OCI-LY7 (cell line): ENCODE measurements at regions not wholly inside any gene's neighbourhood (a gene's known extent, or its start where the extent isn't known, plus 50 kb on each side); places are given as distances from the start of the nearest gene placed in this dataset.

Source experiments
- BruUV-seq: library from RNA; stranded (reverse); fragments of 400-500 nt; replicated peaks from 2 replicates; lab custom pipeline; 2021; lab: Mats Ljungman, UMichigan
- CTCF ChIA-PET: fragments of 300-600 bp; sonication (Branson Sonifier 250); formaldehyde crosslinking; loops from one replicate; lab custom pipeline; 2022; ENCODE audit warnings: antibody characterized with exemption; ENCODE audit not compliant: unreplicated experiment; lab: Charles Lee
- POLR2A ChIA-PET: fragments of 300-600 bp; sonication (Branson Sonifier 250); formaldehyde crosslinking; loops from one replicate; lab custom pipeline; 2022; ENCODE audit warnings: antibody characterized with exemption; lab: Charles Lee
- DNase-seq: peaks from one replicate; pipeline ENCODE4 v3.0.0-alpha.2; 2015; ENCODE audit warnings: low spot score
- H2AFZ ChIP-seq: fragments of 200-600 bp; sonication (generic), shearing (Covaris generic); 2 replicates; pipeline ENCODE4 v1.6.1; 2014; ENCODE audit warnings: mild to moderate bottlenecking, antibody characterized with exemption, low read length, moderate library complexity
- H3K27ac ChIP-seq: fragments of 200-600 bp; sonication (generic); 2 replicates; pipeline ENCODE4 v1.5.1; 2014; ENCODE audit warnings: mixed run types, low read depth, mild to moderate bottlenecking, moderate library complexity, low read length, inconsistent platforms; ENCODE audit not compliant: poor library complexity, severe bottlenecking
- H3K36me3 ChIP-seq: fragments of 200-600 bp; sonication (generic); 2 replicates; pipeline ENCODE4 v1.6.1; 2014; ENCODE audit warnings: mild to moderate bottlenecking, antibody characterized with exemption, low read length, moderate library complexity, mixed read lengths; ENCODE audit not compliant: insufficient read depth
- H3K4me1 ChIP-seq: fragments of 200-600 bp; sonication (generic); 2 replicates; pipeline ENCODE4 v1.5.1; 2014; ENCODE audit warnings: mild to moderate bottlenecking, low read length; ENCODE audit not compliant: insufficient read depth, poor library complexity, severe bottlenecking
- H3K4me2 ChIP-seq: fragments of 200-600 bp; sonication (generic); 2 replicates; pipeline ENCODE4 v1.6.1; 2014; ENCODE audit warnings: mild to moderate bottlenecking, low read length
- H3K4me3 ChIP-seq: fragments of 200-600 bp; sonication (generic); 2 replicates; pipeline ENCODE4 v1.5.1; 2014; ENCODE audit warnings: mild to moderate bottlenecking, low read depth, low read length; ENCODE audit not compliant: poor library complexity, severe bottlenecking
- H3K79me2 ChIP-seq: fragments of 200-600 bp; sonication (generic); 2 replicates; pipeline ENCODE4 v1.6.1; 2016; ENCODE audit warnings: low read depth, mild to moderate bottlenecking, low read length, moderate library complexity, mixed read lengths; ENCODE audit not compliant: insufficient read depth
- H3K9me2 ChIP-seq: fragments of 200-600 bp; sonication (generic); 2 replicates; pipeline ENCODE4 v1.6.1; 2016; ENCODE audit warnings: mild to moderate bottlenecking, low read length, mixed read lengths; ENCODE audit not compliant: insufficient read depth
- H3K9me3 ChIP-seq: fragments of 200-600 bp; sonication (generic); 2 replicates; pipeline ENCODE4 v1.6.1; 2014; ENCODE audit warnings: mild to moderate bottlenecking, mixed run types, low read length, mixed read lengths
- H4K20me1 ChIP-seq: fragments of 200-600 bp; sonication (generic); 2 replicates; pipeline ENCODE4 v1.6.1; 2014; ENCODE audit warnings: mild to moderate bottlenecking, antibody characterized with exemption, low read length, moderate library complexity, mixed read lengths; ENCODE audit not compliant: insufficient read depth
- EZH2phosphoT487 ChIP-seq: fragments of 200-600 bp; sonication (generic); IDR thresholded peaks from 2 replicates; pipeline ENCODE4 v1.6.1; 2018; ENCODE audit warnings: low read depth, borderline replicate concordance, mild to moderate bottlenecking, mixed run types, antibody characterized with exemption, low read length, moderate library complexity, mixed read lengths
- intact Hi-C: fragments of 100-400 bp; cut with micrococcal nuclease; formaldehyde crosslinking; loops from one replicate; pipeline ENCODE4 v1.10.0; 2022; ENCODE audit not compliant: unreplicated experiment
- TF ChIP-seq, protein P1 (sequence below): fragments of 200-600 bp; sonication (generic); conservative IDR thresholded peaks from 2 replicates; pipeline ENCODE4 v1.5.1; 2014; ENCODE audit warnings: mild to moderate bottlenecking, antibody characterized with exemption, low read length, moderate library complexity, mixed read lengths

DNA sequence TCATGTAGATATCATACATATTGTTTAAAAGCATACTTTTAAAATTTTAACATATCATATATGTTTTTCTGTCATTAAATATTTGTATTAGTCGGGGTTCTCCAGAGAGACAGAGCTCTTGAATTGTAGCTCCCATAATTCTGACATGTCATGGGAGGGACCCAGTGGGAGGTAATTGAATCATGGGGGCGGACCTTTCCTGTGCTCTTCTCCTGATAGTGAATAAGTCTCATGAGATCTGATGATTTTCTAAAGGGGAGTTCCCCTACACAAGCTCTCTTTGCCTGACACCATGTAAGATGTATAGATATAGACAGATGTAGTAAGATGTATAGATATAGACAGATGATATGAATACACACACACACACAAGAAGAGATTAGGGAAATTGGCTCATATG, 161.2 kb upstream of the ABI3BP start:
- H4K20me1 ChIP-seq, result no peaks in the 10 kb centered on the region
- intact Hi-C loops, result no loop called here
- TF ChIP-seq, protein P1, sequence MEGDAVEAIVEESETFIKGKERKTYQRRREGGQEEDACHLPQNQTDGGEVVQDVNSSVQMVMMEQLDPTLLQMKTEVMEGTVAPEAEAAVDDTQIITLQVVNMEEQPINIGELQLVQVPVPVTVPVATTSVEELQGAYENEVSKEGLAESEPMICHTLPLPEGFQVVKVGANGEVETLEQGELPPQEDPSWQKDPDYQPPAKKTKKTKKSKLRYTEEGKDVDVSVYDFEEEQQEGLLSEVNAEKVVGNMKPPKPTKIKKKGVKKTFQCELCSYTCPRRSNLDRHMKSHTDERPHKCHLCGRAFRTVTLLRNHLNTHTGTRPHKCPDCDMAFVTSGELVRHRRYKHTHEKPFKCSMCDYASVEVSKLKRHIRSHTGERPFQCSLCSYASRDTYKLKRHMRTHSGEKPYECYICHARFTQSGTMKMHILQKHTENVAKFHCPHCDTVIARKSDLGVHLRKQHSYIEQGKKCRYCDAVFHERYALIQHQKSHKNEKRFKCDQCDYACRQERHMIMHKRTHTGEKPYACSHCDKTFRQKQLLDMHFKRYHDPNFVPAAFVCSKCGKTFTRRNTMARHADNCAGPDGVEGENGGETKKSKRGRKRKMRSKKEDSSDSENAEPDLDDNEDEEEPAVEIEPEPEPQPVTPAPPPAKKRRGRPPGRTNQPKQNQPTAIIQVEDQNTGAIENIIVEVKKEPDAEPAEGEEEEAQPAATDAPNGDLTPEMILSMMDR, result no peak
- TF ChIP-seq EZH2phosphoT487, result no peak
- BruUV-seq, result no TSS peak
- H3K9me3 ChIP-seq, result no peaks in the 10 kb centered on the region
- H3K4me1 ChIP-seq, result no peaks in the 10 kb centered on the region
- no peak overlapping the region for H3K4me2 ChIP-seq
- no peak overlapping the region for H3K4me3 ChIP-seq
- H3K9me2 ChIP-seq, result no peaks in the 10 kb centered on the region
- POLR2A ChIA-PET, result interaction anchor here (0.8 kb wide), 1 partner anchor 24 kb away, joined by 3 read pairs; no protein-coding TSS in a partner anchor
- no peaks in the 10 kb centered on the region for H3K79me2 ChIP-seq
- CTCF ChIA-PET, result no interaction called here
- no peaks in the 10 kb centered on the region for H3K36me3 ChIP-seq
- H2AFZ ChIP-seq, result no peak overlapping the region
- no peak overlapping the region for H3K27ac ChIP-seq
- no peak for DNase-seq

DNA sequence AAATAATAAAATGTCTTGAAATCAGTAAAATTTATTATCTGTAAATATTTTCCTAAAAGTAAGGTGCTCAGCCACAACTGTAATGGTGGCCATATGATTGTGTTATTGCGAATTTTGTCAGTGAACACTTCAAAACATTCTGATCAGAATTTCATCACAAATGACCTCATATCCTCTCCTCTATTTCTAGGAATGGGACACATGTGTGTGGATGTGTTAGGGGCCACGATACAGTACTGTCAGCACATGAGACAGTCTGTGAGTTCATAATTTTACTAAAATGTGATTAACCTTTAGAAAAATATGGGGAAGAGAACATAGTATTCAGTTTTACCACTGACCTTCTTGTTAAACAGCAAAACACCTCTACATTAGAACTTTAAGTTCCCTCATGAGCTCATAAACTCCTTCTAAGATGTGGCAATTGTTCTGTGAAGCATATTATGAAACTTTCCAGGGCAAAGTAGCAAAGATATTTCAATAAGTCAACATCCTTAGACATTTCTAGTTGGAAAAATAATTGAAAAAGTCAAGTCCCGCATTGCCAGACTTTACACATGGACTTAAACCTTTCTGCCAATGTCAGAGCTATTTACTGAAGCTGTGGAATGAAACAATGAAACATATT, 158.2 kb upstream of the ABI3BP start:
- TF ChIP-seq, protein P1, result no peak
- Histone ChIP-seq H3K4me2 (no peak overlapping the region), H3K4me3 (no peak overlapping the region), H4K20me1 (no peaks in the 10 kb centered on the region), H3K9me3 (no peaks in the 10 kb centered on the region), H3K27ac (no peak overlapping the region), H3K36me3 (no peaks in the 10 kb centered on the region), H2AFZ (no peak overlapping the region), H3K4me1 (no peaks in the 10 kb centered on the region), H3K9me2 (no peaks in the 10 kb centered on the region), H3K79me2 (no peaks in the 10 kb centered on the region)
- ChIA-PET CTCF (no interaction called here), POLR2A (no interaction called here)
- intact Hi-C loops, result no loop called here
- BruUV-seq, result no TSS peak
- no peak for DNase-seq

DNA sequence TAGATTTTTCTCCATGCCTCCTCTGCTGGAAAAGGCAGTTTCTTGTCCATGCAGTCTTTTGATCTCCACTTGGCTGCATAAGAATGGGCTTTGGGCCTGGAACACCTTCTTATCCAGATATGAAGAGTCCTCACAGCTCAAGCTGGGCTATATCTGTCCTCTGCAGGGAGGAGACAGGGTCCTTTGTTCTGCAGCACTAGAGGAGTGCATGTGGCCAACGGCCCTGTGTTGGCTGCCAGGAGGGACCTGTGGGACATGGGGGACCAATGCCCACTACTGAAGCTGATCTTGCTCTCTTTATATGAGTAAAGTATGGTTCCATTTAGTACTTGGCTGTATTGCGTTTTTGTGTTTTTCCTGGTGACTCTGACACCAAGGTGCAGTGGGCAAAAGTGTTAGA, 157.3 kb upstream of the ABI3BP start:
- Histone ChIP-seq H3K4me2 (no peak overlapping the region), H3K27ac (no peak overlapping the region), H3K9me2 (no peaks in the 10 kb centered on the region), H3K36me3 (no peaks in the 10 kb centered on the region), H3K4me1 (no peaks in the 10 kb centered on the region), H2AFZ (no peak overlapping the region), H4K20me1 (no peaks in the 10 kb centered on the region), H3K79me2 (no peaks in the 10 kb centered on the region), H3K4me3 (no peak overlapping the region), H3K9me3 (no peaks in the 10 kb centered on the region)
- intact Hi-C loops, result no loop called here
- POLR2A ChIA-PET, result interaction anchor here (1.2 kb wide), 1 partner anchor 22 kb away, joined by 3 read pairs; no protein-coding TSS in a partner anchor
- BruUV-seq, result no TSS peak
- CTCF ChIA-PET, result no interaction called here
- no peak for DNase-seq
- TF ChIP-seq EZH2phosphoT487, result no peak
- TF ChIP-seq, protein P1, result no peak
